HG03457 (cell line): ENCODE measurements at regions not wholly inside any gene's neighbourhood (a gene's known extent, or its start where the extent isn't known, plus 50 kb on each side); places are given as distances from the start of the nearest gene placed in this dataset.

Experiments used
- ATAC-seq: cut with Tn5 transposase; IDR thresholded peaks from one replicate; pipeline ENCODE4 v1.9.1; 2021; ENCODE audit warnings: moderate number of reproducible peaks; ENCODE audit not compliant: unreplicated experiment

DNA sequence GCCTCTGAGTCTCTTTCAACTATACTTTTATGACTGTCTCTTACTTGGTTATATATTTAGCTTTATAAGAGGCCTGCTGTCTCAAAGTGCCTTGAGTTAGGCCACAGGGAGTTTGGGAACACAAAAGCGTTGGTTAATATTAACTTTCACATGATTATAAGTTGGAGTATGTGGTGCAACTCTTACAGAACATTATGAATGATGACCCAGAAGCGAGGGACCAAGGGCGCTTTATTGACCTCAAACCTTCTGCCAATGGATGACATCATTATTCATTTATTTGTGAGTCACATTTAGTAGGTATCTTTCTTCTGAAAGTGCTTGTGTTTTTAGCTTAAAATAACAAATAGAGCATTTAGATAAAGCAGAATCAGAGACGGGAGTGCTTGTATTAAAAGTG lies 298.0 kb upstream of the ZC3H12C start:
- ATAC-seq: no peak

DNA sequence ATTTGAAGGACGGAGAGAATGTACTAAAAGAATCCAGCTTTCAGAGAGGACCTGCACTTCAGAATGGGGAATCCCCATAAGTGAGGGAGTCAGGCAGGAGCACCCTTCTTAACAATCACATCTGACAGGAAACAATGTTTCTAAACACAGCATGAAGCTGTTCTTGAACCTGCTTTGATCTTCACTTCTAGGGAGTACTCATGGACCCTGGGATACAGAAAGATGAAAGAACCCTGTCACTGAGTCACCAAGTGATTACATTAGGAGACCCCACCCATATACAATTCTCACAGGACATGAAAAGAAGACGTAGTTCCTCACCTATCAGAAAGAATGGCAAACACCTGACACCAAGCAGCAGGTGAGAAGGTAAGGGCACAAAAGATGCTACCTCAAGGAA lies 296.9 kb upstream of the ZC3H12C start:
- ATAC-seq: no peak

DNA sequence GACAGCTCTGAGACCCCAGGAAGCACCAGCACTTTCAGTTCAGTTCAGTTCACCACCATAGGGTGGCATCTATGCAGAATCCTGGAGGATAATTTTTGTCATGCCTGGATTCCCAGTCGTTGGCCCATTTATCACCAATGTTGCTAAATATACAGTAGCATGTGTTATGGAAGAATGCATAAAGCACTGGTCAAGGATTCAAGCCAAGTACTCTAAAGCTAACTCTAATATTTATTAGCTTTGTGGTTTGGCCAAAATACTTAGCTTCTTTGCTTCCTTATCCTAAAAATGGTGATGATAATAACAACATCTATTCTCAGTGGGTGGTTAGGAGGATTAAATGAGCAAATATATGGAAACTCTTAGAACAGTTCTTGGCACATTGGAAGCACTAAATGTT lies 294.7 kb upstream of the ZC3H12C start:
- ATAC-seq: no peak

DNA sequence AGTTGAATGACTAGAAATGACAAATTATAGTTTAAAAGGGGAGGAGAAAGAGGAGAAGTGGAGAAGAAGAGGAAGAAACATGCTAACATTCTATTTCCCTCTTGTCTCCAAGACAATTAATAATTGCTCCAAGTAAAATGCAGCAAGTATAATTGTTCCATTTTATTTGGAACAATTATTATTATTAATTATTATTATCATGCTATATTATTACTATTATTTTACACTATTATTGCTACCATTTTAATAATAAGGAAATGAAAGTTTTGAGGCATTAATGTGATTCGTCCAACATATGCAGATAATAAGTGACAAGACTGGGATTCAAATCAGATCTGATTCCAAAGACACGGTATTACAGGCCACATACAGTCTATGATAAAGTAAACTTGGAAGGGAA lies 293.6 kb upstream of the ZC3H12C start:
- no peak for ATAC-seq

DNA sequence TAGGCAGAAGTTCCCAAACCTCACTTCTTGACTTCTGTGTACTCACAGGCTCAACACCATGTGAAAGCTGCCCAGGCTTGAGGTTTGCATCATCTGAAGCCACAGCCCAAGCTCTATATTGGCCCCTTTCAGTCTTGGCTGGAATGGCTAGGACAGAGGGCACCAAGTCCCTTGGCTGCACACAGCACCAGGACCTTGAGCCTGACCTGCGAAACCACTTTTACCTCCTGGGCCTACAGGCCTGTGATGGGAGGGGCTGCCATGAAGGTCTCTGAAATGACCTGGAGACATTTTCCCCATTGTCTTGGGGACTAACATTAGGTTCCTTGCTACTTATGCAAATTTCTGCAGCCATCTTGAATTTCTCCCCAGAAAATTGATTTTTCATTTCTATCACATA lies 288.3 kb upstream of the ZC3H12C start:
- no peak for ATAC-seq

DNA sequence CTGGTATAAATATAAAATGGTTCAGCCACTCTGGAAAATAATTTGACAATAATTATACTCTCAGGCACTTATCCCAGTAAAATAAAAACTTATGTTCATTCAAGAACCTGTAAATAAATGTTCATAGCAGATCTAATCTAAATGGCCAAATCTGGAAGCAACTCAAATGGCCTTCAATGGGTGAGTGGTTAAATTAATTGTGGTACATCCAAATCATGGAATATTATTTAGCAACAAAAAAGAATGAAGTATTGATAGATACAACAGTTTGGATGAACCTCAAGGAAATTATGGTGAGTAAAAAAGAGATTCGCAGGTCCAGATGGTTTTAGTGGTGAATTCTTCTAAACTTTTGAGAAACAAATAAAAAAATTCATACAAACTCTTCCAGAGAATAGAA lies 287.0 kb upstream of the ZC3H12C start:
- ATAC-seq: no peak

DNA sequence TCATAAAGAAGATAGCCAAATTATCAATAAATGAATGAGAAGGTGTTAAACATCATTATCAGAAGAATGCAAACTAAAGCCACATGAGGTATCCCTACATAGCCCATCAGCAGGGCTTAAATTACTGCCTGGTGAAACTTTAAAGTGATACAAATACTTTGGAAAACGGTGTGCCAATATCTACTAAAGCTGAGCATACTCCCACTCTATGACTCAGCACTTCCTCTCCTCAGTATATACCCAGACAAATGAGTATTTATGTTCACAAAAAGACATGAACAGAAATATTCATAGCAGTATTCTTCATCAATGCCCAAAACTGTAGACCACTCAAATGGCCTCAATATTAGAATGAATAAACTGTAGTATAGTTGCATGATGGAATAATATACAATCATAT lies 284.6 kb upstream of the ZC3H12C start:
- ATAC-seq: no peak

DNA sequence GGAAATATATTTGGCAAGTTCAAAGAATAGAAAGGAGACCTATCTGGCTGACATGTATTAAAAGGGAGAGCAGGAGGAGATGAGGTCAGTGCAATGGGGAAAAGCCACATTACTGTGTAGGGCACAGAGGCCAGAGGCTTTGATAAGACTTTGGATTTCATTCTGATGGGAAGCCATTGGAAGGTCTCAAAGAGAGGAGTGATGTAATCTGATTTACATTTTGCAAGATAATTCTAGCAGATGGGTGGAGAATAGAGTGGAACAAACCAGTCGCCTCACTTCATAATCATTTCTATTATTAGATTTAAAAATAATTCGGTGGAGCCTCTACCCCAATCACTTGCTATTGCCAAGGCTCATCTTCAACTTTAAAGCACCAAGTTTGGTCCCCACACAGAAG lies 278.4 kb upstream of the ZC3H12C start:
- ATAC-seq: no peak

DNA sequence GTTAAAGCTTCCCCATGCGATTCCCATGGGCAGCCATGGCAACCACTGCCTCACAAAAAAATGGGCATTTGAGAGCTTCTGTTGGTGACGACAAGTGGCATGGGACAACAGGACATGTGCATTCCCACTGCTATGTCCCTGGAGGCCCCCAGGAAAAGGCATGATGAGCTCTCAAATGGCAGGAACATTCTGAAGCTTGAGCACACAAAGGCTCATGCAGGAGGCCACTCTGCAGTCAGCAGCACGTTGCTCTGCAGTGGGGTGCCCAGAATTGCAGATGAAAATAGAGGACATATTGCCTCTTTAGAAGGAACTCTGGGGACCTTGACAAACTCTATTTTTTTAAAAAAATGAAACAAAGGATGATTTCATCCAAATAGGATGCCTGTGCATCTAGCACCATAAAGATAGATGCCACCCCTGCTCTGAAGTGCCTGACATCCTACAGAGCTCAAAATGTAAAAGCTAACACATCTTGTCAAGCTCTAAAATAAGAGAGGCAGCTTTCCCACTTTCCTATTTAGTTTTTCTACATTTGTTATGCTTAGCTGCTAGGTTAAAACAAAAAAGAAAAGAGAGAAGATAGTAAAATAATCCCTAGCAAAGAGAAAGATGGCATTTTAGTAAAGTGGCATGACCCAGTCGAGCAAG lies 277.6 kb upstream of the ZC3H12C start:
- no peak for ATAC-seq

DNA sequence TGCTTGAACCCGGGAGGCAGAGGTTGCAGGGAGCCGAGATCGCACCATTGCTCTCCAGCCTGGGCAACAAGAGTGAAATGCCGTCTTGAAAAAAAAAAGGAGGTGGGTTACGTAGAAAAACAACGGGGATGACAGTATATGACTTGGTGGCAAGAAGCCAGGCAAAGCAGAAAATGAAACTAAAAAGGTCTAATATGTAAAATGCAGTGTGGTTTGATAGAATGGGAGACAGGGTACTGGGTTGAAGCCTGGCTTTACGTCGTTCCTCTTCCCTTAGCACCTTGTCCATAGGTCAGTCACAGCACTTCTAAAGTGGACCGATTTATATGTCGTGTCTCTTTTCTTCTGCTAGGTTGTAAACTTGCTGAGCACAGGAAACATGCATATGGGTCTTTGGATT lies 274.9 kb upstream of the ZC3H12C start:
- no peak for ATAC-seq

DNA sequence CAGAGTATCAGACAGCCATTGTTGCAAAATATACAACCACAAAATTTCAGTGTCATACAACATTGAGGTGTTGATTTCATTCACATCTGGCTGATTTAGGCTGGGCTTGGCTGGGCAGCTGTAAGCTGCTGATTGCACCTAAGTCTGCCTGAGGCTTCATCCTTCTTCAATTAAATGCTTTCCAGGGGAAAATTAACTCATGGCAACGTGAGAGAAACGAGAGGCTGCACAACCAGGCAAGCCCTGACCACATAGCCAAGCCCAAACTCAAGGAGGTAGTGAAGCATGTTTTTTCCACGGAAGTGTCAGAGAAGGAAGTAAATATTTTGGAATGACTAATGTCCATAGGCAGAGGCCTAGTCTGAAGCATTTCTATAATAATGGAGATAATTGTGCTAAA lies 273.8 kb upstream of the ZC3H12C start:
- ATAC-seq: no peak

DNA sequence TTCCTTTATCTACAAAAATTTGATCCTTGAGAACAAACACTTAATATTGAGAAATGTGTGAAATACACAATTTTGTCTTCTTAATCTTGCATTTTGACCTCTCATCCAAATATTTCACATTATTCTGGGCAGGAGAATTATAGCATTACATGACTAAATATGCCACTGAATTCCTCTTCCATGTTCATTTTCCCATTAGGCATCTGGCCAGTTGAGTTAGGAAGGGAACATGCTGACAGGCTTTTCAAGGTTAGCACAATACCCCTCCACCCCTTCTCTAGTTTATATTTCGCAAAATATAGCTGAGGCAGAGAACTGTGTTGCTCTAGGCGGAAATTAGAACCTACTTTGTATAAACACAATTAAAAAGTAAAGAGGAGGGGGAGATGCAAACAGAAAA lies 271.7 kb upstream of the ZC3H12C start:
- no peak for ATAC-seq

DNA sequence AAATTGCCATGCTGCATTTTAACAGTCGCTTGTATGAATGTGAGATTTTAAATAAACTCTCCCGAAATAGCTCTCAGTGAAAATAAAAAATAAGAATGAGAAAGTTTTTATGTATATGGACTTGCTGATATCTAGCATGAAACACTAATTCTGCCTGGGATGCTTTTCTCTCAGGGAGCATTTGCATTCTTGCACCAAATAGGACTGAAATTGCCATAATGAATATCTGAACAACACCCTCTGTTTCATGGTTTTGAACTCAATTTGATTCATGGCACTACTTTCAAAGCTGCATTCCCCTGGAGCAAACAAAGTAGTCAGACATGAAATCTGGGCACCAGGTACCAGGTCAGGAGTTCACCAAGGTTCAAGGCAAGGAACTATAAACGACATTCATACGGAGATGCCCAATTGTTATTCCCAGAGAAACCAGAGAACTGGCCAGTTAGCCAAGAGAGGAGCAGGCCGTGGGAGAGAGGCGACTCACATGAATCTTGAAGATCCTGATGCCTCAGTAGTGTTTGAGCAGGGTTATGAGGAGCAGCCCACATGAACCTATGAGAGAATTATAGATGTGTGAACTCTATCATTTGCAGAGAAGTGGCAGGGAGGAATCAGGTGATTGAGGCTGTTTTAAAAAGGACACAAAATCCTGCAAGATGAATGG lies 270.6 kb upstream of the ZC3H12C start:
- ATAC-seq: no peak

DNA sequence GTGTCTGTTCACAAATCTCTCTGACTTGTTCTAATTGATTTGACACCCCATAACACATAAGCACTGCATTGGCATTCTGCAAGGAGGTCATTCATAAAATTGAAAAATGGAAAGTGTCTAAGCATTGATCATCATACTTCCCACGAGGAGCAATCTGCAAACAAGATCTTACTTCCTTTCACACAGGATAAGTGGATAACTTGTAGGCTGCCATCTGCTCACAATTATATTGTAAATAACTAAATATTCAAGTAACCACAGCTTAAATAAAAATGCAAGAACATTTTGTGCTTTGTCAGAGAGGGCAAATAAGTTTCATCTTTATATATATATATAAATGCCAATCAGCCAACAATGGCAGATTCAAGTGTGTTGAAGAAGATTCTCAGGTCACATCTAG lies 264.8 kb upstream of the ZC3H12C start:
- ATAC-seq: no peak

DNA sequence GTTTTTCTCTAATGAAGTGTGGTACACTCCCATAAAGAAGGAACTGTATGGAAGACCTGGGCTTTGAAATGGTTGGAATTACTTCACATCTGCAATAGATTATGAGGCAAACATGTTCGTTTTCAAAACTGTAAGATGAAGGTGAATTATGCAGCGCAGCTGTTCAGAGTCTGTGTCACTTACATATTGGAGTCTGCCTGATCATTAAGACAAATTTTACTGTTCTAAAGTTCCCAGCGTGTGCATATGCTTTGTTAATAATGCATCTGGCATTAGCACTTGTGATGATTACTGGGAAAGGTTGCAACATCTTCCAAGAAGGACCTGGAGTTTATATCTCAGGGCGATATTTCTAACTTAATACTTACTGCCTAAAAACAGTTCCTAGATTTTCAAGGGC lies 255.2 kb upstream of the ZC3H12C start:
- no peak for ATAC-seq

DNA sequence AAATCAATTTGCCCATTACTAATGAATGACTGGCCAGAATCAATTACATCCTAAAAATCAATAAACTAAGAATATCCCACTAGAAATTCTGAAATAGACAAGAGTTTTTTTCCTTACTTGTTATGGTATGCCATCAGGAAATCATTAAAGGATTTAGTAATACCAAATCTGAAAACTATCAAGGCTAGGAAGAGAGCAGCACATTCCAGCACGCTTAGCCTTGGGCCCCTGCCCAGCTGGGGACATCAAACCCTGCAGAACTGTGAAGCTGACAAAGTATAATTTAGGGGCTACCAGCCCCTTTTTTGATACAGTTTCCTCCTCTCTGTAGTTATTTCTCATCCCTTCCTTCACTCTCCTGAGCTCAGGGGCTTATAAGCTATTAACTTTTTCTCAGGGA lies 247.8 kb upstream of the ZC3H12C start:
- no peak for ATAC-seq

DNA sequence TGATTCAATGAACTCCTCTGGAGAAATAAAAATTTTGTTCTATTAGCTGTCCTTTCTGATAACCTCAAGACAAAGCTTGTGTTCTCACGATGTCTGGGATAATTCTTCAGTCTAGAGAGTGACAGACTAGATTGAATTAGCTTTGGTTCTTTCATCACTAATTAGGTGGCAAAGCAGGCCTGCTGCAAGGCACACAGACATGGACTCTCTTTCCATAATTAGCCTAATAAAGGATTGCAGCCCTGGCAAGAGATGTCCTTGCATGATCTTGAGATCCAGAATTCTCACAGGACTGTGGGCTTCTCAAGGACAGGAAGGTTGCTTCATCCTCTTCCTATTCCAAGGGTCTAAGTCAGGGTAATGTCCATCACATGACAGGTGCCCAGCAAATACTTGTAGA lies 245.6 kb upstream of the ZC3H12C start:
- ATAC-seq: no peak

DNA sequence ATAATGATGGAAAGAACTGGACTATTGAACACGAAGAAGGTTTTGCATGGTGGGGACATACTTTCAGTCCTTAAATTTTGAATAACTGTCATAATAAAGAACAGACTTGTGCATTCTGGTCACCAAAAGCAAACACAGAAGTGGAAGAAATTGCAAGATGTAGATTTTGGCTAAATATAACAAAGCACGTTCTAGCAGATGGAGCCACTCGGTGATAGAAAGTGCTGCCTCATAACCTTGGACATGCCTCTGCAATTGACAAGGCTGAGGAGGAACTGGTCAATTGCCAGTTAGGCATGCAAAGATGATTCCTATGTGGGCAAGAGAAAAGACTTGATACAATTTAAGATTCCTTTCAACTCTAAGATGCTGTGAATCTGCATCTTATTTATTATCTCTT lies 244.1 kb upstream of the ZC3H12C start:
- no peak for ATAC-seq

DNA sequence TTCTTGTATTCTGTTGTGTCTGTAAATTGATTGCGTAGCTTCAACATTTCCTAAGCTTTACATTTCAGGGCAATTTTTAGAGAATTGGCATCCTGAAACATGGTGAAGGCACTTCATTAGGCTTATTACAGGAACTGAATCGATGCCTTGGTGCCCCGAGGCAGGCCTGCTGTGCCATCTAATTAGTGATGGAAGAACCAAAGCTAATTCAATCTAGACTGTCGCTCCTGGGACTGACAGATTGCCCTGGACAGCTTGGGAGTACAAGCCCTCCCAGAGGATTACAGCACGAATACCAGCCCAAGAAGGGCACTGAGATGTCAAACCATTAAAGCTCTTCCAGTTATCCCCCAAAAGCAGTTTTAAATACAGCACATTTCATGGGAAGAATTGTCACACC lies 243.2 kb upstream of the ZC3H12C start:
- no peak for ATAC-seq

DNA sequence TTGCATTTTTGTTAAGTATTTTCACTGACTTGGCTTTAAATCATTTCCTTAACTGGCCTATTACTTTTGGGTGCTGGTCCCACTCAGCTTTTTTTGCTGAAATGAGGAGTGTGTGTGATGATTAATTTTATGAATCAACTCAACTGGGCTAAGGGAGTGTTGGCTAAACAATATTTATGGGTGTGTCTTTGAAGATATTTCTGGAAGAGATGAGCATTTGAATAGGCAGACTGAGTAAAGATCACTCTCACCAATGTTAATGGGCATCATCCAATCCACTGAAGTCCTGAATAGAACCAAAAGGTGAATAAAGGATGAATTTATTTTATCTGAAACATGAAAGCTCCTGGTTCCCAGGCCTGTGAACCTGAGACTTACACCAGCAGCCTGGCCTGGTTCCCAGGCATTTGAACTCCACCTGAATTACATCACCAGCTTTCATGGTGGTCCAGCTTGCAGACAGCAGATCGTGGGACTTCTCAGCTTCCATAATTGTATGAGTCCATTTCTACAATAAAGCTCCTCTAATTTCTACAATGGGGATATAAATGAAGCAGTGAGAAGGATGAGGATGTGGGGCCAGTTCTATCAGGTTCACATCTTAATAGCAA lies 241.3 kb upstream of the ZC3H12C start:
- no peak for ATAC-seq

DNA sequence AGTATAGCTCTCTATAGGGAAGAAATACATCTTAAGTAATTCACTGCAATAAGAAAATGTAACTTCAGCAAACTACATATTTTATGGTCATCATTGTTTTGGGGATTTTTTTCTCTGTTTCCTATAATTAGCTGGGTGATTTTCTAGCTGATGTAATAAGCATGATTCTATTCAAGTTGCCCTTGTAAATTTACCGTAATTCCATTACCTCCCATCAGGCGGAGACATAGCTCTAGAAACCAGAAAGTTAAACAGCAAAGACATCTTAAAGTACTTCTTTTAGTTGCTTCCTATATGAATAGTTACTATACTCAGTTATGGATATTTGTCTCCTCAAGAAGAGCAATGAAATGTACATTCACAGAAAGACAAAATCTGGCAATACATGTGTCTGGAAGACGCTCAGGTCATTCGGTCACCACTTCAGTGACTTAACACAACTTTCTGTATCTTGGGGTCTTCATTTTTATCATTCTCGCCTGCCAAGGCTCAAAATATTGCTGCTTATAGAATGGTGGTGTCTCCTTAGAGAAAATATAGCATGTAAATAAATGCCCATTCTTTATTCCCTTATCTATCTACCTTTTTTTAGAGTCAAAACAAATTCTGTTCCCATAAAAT lies 239.9 kb upstream of the ZC3H12C start:
- no peak for ATAC-seq

DNA sequence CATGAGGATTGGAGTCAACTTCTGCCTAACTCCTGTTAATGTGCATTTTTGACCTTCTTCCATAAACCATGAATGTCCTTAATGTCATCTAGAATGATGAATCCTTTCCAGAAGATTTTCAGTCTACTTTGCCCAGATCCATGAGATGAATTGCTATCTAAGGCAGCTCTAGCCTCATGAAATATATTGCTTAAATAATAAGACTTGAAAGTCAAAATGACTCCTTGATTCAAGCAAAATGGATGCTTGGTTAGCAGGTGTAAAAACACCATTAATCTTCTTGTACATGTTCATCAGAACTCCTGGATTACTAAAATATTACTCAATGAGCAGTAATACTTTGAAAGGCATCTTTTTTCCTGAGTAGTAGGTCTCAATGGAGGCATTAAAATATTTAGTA lies 238.5 kb upstream of the ZC3H12C start:
- ATAC-seq: no peak
